OCI-LY1 (cell line): ENCODE measurements at regions not wholly inside any gene's neighbourhood (a gene's known extent, or its start where the extent isn't known, plus 50 kb on each side); places are given as distances from the start of the nearest gene placed in this dataset.

Experiments used
- H2AFZ ChIP-seq: fragments of 200-600 bp; sonication (generic), shearing (Covaris generic); 2 replicates; pipeline ENCODE4 v1.6.0; 2014; ENCODE audit warnings: antibody characterized with exemption, mild to moderate bottlenecking, low read length
- H3F3A ChIP-seq: fragments of 200-600 bp; sonication (generic), shearing (Covaris generic); 2 replicates; pipeline ENCODE4 v1.6.0; 2014; ENCODE audit warnings: mild to moderate bottlenecking, antibody characterized with exemption, low read length, moderate library complexity; ENCODE audit not compliant: insufficient read depth
- H3K27ac ChIP-seq: fragments of 200-600 bp; sonication (generic); 2 replicates; pipeline ENCODE4 v1.5.1; 2014; ENCODE audit warnings: low read length, mixed run types, mild to moderate bottlenecking, low read depth; ENCODE audit not compliant: poor library complexity, severe bottlenecking
- H3K27me3 ChIP-seq: fragments of 200-600 bp; sonication (generic); 2 replicates; pipeline ENCODE4 v1.6.0; 2014; ENCODE audit warnings: antibody characterized with exemption, mild to moderate bottlenecking, low read length, moderate library complexity; ENCODE audit not compliant: insufficient read depth
- H3K36me3 ChIP-seq: fragments of 200-600 bp; sonication (generic); 2 replicates; pipeline ENCODE4 v1.6.1; 2014; ENCODE audit warnings: mild to moderate bottlenecking, antibody characterized with exemption, low read length, moderate library complexity, mixed read lengths; ENCODE audit not compliant: insufficient read depth
- H3K4me1 ChIP-seq: fragments of 200-600 bp; sonication (generic); 2 replicates; pipeline ENCODE4 v1.5.1; 2014; ENCODE audit warnings: mild to moderate bottlenecking, low read length, moderate library complexity; ENCODE audit not compliant: insufficient read depth, severe bottlenecking
- H3K4me2 ChIP-seq: fragments of 200-600 bp; sonication (generic), shearing (Covaris generic); 2 replicates; pipeline ENCODE4 v1.6.1; 2014; ENCODE audit warnings: low read length
- H3K4me3 ChIP-seq: fragments of 200-600 bp; sonication (generic); 2 replicates; pipeline ENCODE4 v1.5.1; 2014; ENCODE audit warnings: low read length, low read depth, mild to moderate bottlenecking, mixed read lengths; ENCODE audit not compliant: poor library complexity, severe bottlenecking
- H3K79me2 ChIP-seq: fragments of 200-600 bp; shearing (Covaris generic); 2 replicates; pipeline ENCODE4 v1.6.1; 2016; ENCODE audit warnings: mixed run types, low read length, mixed read lengths; ENCODE audit not compliant: insufficient read depth
- H3K9ac ChIP-seq: fragments of 200-600 bp; sonication (generic), shearing (Covaris generic); 2 replicates; pipeline ENCODE4 v1.6.1; 2014; ENCODE audit warnings: mild to moderate bottlenecking, low read length, mixed read lengths
- H3K9me2 ChIP-seq: fragments of 200-600 bp; sonication (generic), shearing (Covaris generic); 2 replicates; pipeline ENCODE4 v1.6.1; 2014; ENCODE audit warnings: low read depth, mild to moderate bottlenecking, low read length, mixed read lengths
- H3K9me3 ChIP-seq: fragments of 200-600 bp; shearing (Covaris generic); 2 replicates; pipeline ENCODE4 v1.6.1; 2014; ENCODE audit warnings: low read length, mixed read lengths
- H4K20me1 ChIP-seq: fragments of 200-600 bp; sonication (generic), shearing (Covaris generic); 2 replicates; pipeline ENCODE4 v1.6.0; 2016; ENCODE audit warnings: mild to moderate bottlenecking, low read length; ENCODE audit not compliant: insufficient read depth
- EZH2 ChIP-seq: fragments of 200-600 bp; sonication (generic), shearing (Covaris generic); IDR thresholded peaks from 2 replicates; pipeline ENCODE4 v1.8.0; 2017; ENCODE audit warnings: borderline replicate concordance, mixed run types, mild to moderate bottlenecking, antibody characterized with exemption, low read length, moderate library complexity, mixed read lengths
- TF ChIP-seq, protein P1 (sequence below): fragments of 200-600 bp; sonication (generic), shearing (Covaris generic); IDR thresholded peaks from 2 replicates; pipeline ENCODE4 v1.5.1; 2017; ENCODE audit warnings: mild to moderate bottlenecking, antibody characterized with exemption, low read length, moderate library complexity, mixed read lengths

DNA sequence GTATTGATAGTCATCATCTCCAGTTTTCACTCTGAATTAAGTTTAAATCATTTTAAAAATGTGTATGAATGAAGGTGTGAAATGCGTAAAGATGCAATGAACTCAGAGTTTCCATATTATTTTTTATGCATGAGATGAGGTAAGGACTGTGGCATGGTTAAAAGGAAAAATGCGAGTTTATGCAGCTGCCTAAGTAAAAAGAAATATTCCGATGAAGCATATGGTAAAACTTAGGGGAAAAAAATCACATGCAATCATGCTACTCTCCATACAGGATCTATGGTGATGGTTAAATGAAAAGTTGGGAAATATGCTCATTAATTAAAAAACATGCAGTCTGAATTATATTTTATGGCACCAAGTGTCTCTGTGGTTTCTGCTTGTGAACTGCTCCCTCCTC is 77.5 kb upstream of the SP8 start:
- Histone ChIP-seq H3K9ac (no peak overlapping the region), H3F3A (no peaks in the 10 kb centered on the region), H3K9me2 (no peaks in the 10 kb centered on the region), H3K4me3 (no peak overlapping the region), H3K4me2 (no peak overlapping the region), H3K4me1 (no peaks in the 10 kb centered on the region), H3K36me3 (no peaks in the 10 kb centered on the region), H3K27me3 (no peaks in the 10 kb centered on the region), H3K79me2 (no peaks in the 10 kb centered on the region), H4K20me1 (no peaks in the 10 kb centered on the region), H2AFZ (no peak overlapping the region), H3K9me3 (no peaks in the 10 kb centered on the region), H3K27ac (no peak overlapping the region)
- no peak for TF ChIP-seq EZH2
- TF ChIP-seq, protein P1, sequence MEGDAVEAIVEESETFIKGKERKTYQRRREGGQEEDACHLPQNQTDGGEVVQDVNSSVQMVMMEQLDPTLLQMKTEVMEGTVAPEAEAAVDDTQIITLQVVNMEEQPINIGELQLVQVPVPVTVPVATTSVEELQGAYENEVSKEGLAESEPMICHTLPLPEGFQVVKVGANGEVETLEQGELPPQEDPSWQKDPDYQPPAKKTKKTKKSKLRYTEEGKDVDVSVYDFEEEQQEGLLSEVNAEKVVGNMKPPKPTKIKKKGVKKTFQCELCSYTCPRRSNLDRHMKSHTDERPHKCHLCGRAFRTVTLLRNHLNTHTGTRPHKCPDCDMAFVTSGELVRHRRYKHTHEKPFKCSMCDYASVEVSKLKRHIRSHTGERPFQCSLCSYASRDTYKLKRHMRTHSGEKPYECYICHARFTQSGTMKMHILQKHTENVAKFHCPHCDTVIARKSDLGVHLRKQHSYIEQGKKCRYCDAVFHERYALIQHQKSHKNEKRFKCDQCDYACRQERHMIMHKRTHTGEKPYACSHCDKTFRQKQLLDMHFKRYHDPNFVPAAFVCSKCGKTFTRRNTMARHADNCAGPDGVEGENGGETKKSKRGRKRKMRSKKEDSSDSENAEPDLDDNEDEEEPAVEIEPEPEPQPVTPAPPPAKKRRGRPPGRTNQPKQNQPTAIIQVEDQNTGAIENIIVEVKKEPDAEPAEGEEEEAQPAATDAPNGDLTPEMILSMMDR, result no peak

DNA sequence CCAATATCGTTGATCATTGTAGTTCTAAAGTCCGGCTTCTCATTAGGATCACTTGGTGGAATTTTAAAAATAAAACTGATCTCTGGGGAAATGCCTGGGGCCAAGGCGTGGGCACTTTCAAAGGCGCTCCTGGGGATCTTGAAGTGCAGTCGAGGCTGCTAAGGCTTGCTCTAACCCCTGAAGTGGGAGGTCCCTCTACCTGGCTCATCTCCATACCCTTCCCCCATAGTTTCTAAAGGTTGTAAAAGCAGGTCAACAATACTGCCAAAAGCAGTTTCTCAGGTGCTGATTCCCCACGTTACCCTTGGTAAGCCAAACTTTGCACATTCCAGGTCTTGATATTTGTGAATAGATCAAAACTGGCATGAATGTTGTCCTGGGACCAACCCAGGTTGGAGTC is 79.0 kb upstream of the SP8 start:
- H3K27ac ChIP-seq, result no peak overlapping the region
- no peak overlapping the region for H3K4me3 ChIP-seq
- H3K9me3 ChIP-seq, result no peaks in the 10 kb centered on the region
- H3K79me2 ChIP-seq, result no peaks in the 10 kb centered on the region
- H3K9ac ChIP-seq, result no peak overlapping the region
- no peaks in the 10 kb centered on the region for H3K27me3 ChIP-seq
- no peaks in the 10 kb centered on the region for H3F3A ChIP-seq
- H3K4me2 ChIP-seq, result no peak overlapping the region
- no peak overlapping the region for H2AFZ ChIP-seq
- no peaks in the 10 kb centered on the region for H3K36me3 ChIP-seq
- H3K9me2 ChIP-seq, result no peaks in the 10 kb centered on the region
- no peaks in the 10 kb centered on the region for H3K4me1 ChIP-seq
- TF ChIP-seq EZH2, result no peak
- TF ChIP-seq, protein P1, result no peak
- H4K20me1 ChIP-seq, result no peaks in the 10 kb centered on the region

DNA sequence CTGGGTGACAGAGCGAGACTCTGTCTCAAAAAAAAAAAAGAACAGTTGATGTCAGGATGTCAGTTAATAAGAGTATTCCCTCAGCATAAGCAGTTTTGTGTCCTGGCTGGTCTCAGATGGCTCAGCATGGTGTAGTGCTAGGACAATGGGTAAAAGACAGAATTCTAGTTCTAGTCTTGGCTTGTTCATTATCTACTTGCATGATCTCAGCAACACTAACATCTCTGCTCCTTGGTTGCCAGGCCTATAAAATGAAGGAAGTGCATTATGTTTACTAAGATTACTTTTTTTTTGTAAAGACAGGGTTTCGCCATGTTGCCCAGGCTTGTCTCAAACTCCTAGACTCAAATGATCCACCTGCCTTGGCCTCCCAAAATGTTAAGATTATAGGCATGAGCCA is 84.3 kb upstream of the SP8 start:
- H3K9ac ChIP-seq, result no peak overlapping the region
- H3K79me2 ChIP-seq, result no peaks in the 10 kb centered on the region
- no peaks in the 10 kb centered on the region for H3K36me3 ChIP-seq
- no peak for TF ChIP-seq EZH2
- TF ChIP-seq, protein P1, result no peak
- no peaks in the 10 kb centered on the region for H3K27me3 ChIP-seq
- H3K4me1 ChIP-seq, result no peaks in the 10 kb centered on the region
- no peaks in the 10 kb centered on the region for H4K20me1 ChIP-seq
- no peaks in the 10 kb centered on the region for H3K9me2 ChIP-seq
- H3K4me2 ChIP-seq, result no peak overlapping the region
- H2AFZ ChIP-seq, result no peak overlapping the region
- H3K9me3 ChIP-seq, result no peaks in the 10 kb centered on the region
- no peak overlapping the region for H3K4me3 ChIP-seq
- H3K27ac ChIP-seq, result no peak overlapping the region
- no peaks in the 10 kb centered on the region for H3F3A ChIP-seq
